Rectal smooth muscle tissue (tissue), 1 donor: ENCODE measurements at regions not wholly inside any gene's neighbourhood (a gene's known extent, or its start where the extent isn't known, plus 50 kb on each side); places are given as distances from the start of the nearest gene placed in this dataset.
"Not testable (repeated sequence)": the region's sequence is repeated elsewhere in the genome, so short reads cannot be mapped to it uniquely, and the experiment has no call there.

Experiments used
- H3K27ac ChIP-seq: one replicate; pipeline ENCODE4 v1.7.0; 2013; ENCODE audit warnings: low read depth, low read length, inconsistent platforms
- H3K27me3 ChIP-seq: one replicate; pipeline ENCODE4 v1.7.0; 2013; ENCODE audit warnings: low read length; ENCODE audit not compliant: control insufficient read depth, insufficient read depth
- H3K36me3 ChIP-seq: one replicate; pipeline ENCODE4 v1.7.0; 2013; ENCODE audit warnings: low read length; ENCODE audit not compliant: control insufficient read depth, insufficient read depth
- H3K4me1 ChIP-seq: one replicate; pipeline ENCODE4 v1.7.0; 2013; ENCODE audit warnings: low read length; ENCODE audit not compliant: control insufficient read depth, insufficient read depth
- H3K4me3 ChIP-seq: one replicate; pipeline ENCODE4 v1.7.0; 2013; ENCODE audit warnings: low read length
- H3K9ac ChIP-seq: one replicate; pipeline ENCODE4 v1.7.0; 2013; ENCODE audit warnings: low read length

DNA sequence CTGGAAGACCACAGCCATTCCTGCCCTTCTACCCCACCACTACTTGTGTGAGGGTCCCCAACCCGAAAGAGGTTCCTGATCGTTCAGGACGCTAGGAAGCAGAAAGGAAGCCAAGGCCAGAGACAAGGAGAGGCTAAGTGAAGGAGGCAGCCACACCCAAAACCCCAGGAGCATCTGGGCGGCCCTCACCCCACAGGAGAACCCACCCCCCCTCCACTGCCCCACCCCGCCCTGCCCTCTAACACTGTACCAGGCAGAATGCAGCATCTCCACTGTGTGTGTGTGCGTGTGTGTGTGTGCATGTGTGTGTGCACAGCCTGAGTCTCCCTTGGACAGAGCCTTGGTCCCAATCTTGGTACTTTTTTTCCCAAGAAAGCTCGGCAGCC, 207.5 kb upstream of the HAAO start:
- Histone ChIP-seq H3K4me3 (peak overlapping the region; percentile 15), H3K9ac (no peak overlapping the region), H3K27ac (no peak overlapping the region), H3K4me1 (no peaks in the 10 kb centered on the region), H3K27me3 (no peaks in the 10 kb centered on the region), H3K36me3 (no peaks in the 10 kb centered on the region)

DNA sequence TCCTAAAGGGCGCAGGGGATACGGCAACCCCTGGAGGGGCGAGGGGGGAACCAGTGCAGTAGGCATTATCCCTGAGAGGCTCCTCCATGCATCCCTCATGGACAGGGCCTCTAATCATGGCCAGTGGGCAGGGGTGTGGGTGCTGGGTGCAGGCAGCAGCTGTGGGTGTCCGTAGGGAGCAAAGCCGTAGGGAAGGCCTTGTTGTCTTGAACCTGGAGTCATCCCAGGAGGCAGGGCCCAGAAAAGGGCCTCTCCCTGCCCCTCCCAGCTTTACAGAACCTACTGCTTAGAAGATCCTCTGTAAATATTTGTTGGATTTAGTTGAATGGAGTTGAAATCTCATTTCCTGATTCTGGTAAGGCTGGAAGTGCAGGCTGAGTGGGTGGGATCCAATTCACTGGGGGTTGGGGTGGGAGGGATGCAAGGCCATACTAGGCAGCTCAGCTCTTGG, 207.0 kb upstream of the HAAO start:
- H3K27me3 ChIP-seq = no peaks in the 10 kb centered on the region
- H3K27ac ChIP-seq = no peak overlapping the region
- no peak overlapping the region for H3K4me3 ChIP-seq
- H3K36me3 ChIP-seq = no peaks in the 10 kb centered on the region
- no peak overlapping the region for H3K9ac ChIP-seq
- no peaks in the 10 kb centered on the region for H3K4me1 ChIP-seq

DNA sequence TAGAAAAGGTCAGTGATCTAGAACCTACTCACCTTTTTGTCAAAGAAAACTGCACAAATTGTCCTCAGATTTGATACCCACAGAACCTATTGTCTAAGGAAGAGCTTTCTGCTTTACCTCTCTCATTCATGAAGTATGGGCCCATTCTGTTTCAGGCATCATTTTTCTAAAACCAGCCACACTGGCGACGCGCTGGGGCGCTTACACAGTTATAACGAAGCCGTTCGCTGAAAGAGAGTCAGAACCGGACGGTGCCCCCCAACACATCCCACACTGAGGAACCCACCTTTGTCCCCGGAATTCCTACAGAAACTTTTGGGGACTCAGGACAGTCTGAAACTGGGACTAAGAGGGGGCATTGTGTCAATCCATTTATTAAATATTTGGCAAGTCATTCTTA, 206.3 kb upstream of the HAAO start:
- H3K36me3 ChIP-seq = no peaks in the 10 kb centered on the region
- no peak overlapping the region for H3K9ac ChIP-seq
- no peaks in the 10 kb centered on the region for H3K27me3 ChIP-seq
- no peaks in the 10 kb centered on the region for H3K4me1 ChIP-seq
- no peak overlapping the region for H3K4me3 ChIP-seq
- H3K27ac ChIP-seq = no peak overlapping the region

DNA sequence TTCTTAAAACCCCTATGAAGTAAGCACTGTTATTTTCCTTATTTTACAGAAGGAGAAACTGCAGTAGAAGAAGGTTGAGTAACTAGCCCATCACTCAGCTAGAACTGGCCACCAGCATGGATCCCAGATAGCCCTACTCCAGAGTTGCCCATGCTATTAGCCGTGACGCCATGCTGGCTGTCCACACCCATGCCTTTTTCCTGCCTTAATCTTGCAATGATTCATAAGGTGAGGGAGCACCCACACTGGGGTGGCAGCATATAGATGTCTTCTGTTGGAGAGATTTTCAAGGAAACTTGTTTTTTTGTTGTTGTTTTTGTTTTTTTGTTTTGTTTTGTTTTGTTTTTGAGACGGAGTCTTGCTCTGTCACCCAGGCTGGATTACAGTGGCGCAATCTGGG, 204.1 kb upstream of the HAAO start:
- no peaks in the 10 kb centered on the region for H3K27me3 ChIP-seq
- no peaks in the 10 kb centered on the region for H3K4me1 ChIP-seq

DNA sequence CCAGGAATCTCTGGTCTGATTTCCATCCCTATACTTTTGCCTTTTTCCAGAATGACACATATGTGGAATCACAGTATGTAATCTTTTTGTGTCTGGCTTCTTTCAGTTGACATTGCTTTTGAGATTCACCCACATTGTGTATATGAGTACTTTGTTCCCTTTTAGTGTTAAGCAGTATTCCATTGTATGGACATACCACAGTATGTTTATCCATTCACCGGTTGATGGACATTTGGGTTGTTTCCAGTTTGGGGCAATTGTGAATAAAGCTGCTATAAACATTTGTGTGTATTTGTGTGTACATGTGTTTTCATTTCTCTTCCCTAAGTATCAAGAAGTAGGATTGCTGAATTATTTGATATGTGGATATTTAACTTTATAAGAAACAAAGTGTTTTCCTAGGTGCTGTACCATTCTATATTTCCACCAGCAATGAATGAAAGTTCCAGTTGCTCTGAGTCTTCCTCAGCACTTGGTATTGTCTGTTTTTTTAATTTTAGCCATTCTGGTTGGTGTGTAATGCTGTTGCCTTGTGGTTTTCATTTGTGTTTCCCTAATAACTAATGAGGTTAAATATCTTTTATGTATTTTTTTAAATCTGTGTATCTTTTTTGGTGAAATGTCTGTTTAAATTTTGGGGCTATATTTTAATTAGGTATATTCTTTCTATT, 203.5 kb upstream of the HAAO start:
- Histone ChIP-seq H3K4me1 (no peaks in the 10 kb centered on the region), H3K9ac (no peak overlapping the region), H3K4me3 (no peak overlapping the region), H3K36me3 (no peaks in the 10 kb centered on the region), H3K27me3 (no peaks in the 10 kb centered on the region), H3K27ac (no peak overlapping the region)

More for the DNA sequence above, 204.1 kb upstream of the HAAO start:
- Histone ChIP-seq H3K9ac (no peak overlapping the region), H3K36me3 (no peaks in the 10 kb centered on the region), H3K27ac (no peak overlapping the region), H3K4me3 (no peak overlapping the region)

DNA sequence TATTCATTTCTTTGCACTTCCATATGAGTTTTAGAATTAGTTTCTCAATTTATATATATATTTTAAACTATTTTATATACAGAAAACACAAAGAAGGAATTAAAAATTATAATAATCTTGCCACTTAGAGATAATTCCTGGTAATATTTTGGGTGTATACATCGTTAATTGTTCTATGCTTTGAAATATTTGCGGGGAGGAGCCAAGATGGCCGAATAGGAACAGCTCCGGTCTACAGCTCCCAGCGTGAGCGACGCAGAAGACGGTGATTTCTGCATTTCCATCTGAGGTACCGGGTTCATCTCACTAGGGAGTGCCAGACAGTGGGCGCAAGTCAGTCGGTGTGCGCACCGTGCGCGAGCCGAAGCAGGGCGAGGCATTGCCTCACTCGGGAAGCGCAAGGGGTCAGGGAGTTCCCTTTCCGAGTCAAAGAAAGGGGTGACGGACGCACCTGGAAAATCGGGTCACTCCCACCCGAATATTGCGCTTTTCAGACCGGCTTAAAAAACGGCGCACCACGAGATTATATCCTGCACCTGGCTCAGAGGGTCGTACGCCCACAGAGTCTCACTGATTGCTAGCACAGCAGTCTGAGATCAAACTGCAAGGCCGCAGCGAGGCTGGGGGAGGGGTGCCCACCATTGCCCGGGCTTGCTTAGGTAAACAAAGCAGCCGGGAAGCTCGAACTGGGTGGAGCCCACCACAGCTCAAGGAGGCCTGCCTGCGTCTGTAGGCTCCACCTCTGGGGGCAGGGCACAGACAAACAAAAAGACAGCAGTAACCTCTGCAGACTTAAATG, 197.1 kb upstream of the HAAO start:
- H3K27me3 ChIP-seq, H3K36me3 ChIP-seq, H3K27ac ChIP-seq, H3K4me1 ChIP-seq, H3K4me3 ChIP-seq, H3K9ac ChIP-seq: not testable (repeated sequence)

DNA sequence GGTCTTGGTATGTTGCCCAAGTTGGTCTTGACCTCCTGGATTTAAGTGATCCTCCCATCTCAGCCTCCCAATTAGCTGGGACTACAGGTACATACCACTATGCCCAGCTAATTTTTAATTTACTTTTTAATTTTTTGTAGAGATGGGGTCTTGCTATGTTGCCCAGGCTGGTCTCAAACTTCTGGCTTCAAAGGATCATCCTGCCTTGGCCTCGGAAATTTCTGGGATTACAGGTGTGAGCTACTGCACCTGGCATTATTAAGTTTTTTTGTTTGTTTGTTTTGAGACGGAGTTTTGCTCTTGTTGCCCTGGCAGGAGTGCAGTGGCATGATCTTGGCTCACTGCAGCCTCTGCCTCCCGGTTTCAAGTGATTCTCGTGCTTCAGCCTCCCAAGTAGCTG, 195.7 kb upstream of the HAAO start:
- H3K36me3 ChIP-seq, H3K27me3 ChIP-seq, H3K4me3 ChIP-seq, H3K27ac ChIP-seq, H3K4me1 ChIP-seq, H3K9ac ChIP-seq: not testable (repeated sequence)

DNA sequence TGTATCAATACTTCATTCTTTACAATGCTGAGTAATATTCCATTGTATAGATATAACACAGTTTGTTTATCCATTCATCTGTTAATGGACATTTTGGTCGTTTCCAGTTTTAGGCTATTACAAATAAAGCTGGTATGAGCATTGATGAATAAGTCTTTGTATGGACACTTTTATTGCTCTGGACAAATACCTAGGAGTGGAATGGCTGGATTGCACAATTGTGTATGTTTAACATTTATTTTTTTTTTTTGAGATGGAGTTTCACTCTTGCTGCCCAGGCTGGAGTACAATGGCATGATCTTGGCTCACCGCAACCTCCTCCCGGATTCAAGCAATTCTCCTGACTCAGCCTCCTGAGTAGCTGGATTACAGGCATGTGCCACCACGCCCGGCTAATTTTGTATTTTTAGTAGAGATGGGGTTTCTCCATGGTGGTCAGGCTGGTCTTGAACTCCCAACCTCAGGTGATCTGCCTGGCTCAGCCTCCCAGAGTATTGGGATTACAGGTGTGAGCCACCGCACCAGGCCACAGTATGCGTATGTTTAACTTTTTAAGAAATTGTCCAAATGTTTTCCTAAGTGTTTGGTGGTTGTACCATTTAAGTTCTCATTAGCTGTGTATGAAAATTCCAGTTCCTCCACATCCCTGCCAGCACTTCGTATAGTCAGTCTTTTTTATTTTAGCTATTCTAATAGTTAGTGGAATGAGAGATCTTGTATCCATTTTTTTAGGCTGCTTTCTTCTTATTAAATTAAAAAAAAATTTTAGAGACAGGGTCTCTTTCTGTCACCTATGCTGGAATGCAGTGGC, 194.9 kb upstream of the HAAO start:
- H3K4me1 ChIP-seq = no peaks in the 10 kb centered on the region
- H3K36me3 ChIP-seq = no peaks in the 10 kb centered on the region
- no peaks in the 10 kb centered on the region for H3K27me3 ChIP-seq
- no peak overlapping the region for H3K4me3 ChIP-seq
- H3K9ac ChIP-seq = no peak overlapping the region
- no peak overlapping the region for H3K27ac ChIP-seq

DNA sequence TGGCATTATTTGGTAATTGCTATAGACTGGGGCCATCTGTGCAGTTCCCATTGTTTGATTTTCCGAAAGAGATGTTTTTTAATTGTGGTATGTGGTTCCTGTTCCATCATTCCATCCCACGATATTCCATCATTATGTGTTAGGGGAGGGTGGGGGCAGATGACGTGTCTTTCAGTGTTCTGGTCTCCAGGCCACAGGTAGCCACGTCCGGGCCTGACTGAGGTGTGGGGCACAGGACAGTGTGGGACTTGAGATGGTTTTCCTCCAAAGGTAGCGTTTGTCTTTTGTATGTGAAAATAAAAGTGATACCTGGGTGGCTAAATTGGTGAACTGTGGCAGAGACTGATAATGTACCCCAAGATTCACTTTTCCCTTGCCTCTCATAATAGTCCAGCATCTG, 192.2 kb upstream of the HAAO start:
- Histone ChIP-seq H3K9ac (no peak overlapping the region), H3K27me3 (no peaks in the 10 kb centered on the region), H3K4me1 (no peaks in the 10 kb centered on the region), H3K36me3 (no peaks in the 10 kb centered on the region), H3K4me3 (no peak overlapping the region), H3K27ac (no peak overlapping the region)

DNA sequence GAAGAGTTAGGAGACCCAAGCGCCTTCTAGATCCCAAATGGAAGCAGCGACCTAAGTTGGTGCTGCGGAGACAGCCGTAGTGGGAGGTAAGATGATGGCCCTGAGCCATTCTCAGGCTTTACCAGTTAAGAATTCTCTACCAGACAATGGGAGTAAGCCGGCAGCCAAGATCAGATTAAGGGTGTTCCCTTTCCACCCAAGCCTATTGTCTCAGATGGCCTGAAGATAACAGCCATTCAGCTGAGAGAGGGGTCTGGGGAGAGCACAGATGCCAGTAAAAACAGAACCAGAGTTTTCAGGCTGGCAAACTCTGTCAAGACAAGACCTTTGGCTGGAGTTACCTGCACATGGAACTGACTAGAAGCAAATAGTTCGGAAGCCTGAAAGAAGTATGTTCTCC, 191.7 kb upstream of the HAAO start:
- Histone ChIP-seq H3K27ac (no peak overlapping the region), H3K9ac (no peak overlapping the region), H3K27me3 (no peaks in the 10 kb centered on the region), H3K4me3 (no peak overlapping the region), H3K36me3 (no peaks in the 10 kb centered on the region), H3K4me1 (no peaks in the 10 kb centered on the region)

DNA sequence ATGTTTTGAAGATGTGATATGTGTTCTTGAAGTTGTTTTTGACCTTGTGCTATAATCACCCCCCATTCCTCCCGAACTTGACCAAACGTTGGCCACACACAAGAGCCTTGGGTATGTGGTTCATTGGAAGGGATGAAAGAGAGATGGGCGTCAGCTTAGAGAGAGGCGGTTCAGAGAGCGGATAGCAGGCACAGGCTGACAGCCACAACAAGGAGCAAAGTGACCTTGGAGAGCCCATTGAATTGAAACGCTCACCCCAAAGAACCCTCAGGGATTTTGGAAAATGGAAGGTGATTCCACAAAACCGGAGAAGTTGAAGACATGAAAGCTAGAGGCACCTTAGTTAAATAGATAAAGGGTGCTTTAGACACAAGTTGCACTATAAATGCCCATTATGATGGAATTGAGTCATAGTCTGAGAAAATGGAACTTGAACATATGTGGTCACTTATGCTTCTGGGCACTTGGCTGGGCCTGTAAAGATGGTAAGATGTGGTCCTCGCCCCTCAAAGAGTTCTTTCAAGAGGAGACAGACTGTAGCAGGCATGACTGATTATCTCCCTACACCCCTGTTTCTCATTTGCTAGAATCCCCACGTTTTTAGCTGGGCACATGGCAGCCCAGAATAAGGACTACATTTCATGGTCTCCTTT, 188.5 kb upstream of the HAAO start:
- no peak overlapping the region for H3K27ac ChIP-seq
- no peaks in the 10 kb centered on the region for H3K4me1 ChIP-seq
- H3K27me3 ChIP-seq = no peaks in the 10 kb centered on the region
- H3K36me3 ChIP-seq = no peaks in the 10 kb centered on the region
- no peak overlapping the region for H3K9ac ChIP-seq
- H3K4me3 ChIP-seq = no peak overlapping the region
